SW 1271 (cell line): ENCODE measurements at regions not wholly inside any gene's neighbourhood (a gene's known extent, or its start where the extent isn't known, plus 50 kb on each side); places are given as distances from the start of the nearest gene placed in this dataset.

ENCODE experiments used
- DNase-seq, 2 experiments: peaks; one replicate each; lab custom pipeline; 2025; lab: John Stamatoyannopoulos, UW

DNA sequence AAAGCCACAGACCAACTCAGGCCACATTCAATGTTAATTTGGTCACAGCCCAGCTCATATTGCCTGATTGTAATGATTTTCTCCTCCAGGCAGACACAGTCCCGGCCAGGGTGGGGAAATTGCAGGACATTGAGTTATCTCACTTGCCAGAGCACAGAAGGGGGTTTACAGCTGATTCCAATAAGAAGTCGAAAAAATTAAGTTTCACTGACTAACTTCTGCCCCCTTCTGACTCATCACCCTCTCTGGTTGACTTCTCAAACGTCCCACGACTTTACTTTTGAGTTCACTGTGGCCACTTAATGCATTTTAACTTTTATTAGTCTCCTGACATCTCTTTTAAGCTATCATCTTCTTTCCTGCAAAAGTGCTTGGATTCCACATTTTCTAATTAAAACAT is 321.4 kb upstream of the WWC1 start:
- DNase-seq = no peak

DNA sequence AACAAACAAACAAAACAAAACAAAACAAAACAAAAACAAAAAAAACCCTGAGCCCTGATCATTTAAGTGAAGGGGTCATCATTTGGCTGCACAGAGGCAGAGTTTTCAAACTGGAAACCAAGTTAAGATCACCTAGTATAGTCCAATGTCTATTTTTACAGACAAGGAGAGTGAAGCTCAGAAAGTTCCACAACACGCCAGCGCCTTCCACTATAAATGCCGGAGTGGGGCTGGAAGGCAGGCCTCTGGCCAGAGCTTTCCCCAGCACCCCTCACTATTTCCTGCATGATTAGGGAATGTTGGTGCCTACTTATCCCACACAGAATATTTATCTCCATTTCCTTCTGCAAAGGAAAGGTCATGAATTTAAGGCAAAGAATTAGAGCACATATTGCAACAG is 319.7 kb upstream of the WWC1 start:
- no peak for DNase-seq

DNA sequence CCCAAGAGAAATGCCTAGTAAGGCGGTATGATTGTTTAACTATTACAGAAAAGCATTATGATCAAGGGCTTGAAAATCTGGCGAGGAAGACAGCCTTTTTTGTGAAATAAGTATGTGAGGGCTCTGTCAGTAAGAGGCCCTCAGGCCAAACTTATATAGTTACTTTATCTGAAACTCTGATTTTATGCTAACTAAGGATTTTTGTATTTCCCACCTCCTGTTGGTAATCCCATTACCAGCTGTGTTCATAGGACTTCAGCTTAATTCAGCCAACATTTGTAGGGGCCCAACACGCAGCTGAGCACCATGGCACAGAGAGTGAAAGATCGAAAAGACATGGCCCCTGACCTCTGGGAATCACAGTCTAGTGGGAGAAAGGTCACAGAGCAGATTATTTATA is 318.3 kb upstream of the WWC1 start:
- no peak for DNase-seq

DNA sequence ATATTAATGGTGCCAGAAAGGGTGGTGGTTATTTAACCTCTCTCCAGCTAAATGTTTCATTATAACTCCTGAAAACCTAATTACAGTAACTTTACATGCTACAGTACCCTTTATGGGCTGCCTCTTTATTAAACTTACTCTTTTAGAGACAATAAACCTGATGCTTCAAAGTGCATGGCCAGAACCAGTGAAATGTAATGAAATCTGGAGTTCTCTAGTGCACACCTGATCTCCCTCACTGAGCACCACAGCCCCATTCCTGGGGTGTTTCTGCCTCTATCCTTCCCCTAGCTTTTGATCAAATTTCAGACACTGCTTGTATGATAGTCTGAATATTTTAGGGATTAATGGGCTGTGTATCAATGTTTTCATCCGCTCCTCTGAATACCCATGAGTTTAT is 306.5 kb upstream of the WWC1 start:
- DNase-seq = no peak

DNA sequence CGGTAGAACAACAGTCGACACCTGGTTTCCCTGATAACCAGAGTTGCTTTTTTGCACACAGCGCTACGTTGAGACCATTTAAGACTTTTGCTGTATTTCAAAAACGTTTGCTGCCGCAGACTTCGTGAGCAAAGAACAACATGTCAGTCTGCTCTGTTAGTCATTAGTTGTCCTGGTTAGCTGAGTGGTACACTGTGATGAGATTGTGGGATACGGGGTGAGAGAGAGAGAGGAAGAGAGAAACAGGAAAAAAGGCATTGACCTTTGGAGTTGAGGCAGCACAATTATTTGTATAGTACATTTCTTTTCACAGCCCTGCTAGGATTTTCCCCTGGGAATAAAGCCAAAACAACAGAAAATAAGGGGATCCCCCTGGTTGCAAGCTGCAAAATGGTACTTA is 306.1 kb upstream of the WWC1 start:
- no peak for DNase-seq

DNA sequence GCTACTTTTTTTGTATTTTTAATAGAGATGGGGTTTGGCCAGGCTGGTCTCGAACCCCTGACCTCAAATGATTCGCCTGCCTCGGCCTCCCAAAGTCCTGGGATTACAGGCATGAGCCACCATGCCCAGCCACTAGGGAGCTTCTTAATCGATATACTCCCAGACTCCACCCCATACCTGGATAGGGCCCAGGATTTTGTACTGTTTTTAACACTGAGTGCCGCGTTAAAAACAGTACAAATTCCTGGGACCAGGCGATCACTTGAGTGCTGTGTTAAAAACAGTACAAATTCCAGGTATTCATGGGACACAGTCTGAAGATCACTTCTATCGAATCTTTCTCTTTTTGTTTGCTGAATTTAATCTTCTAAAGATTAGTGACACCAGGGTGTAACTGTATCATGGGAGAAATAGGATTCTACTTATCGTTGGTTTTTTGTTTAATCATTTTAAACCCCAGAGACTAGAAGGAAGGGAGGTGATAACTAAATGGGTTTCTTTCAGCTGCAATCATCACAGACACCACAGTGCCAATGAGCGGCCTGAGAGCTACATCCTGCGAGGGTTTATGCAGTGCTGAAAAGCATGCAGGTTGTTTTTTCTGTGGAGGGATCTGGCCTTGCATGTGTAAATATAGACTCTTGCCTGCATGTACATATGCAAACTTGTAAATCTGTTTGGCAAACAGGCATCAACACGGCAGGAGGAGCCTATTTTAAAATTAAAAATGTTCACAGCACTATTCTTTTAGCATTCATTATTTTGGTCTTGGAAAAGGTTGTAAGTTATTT is 303.8 kb upstream of the WWC1 start:
- no peak for DNase-seq

DNA sequence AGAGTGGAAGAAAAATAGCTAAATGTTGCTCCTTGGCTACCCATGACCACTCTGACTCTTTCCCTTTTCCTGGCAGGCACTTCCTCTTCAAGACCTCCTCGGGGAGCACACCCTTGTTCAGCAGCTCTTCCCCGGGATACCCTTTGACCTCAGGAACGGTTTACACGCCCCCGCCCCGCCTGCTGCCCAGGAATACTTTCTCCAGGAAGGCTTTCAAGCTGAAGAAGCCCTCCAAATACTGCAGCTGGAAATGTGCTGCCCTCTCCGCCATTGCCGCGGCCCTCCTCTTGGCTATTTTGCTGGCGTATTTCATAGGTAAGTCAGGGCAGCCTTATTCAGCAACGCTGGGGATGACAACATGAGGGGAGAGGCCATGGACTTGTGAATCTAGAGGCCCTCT is 298.6 kb upstream of the WWC1 start:
- no peak for DNase-seq

DNA sequence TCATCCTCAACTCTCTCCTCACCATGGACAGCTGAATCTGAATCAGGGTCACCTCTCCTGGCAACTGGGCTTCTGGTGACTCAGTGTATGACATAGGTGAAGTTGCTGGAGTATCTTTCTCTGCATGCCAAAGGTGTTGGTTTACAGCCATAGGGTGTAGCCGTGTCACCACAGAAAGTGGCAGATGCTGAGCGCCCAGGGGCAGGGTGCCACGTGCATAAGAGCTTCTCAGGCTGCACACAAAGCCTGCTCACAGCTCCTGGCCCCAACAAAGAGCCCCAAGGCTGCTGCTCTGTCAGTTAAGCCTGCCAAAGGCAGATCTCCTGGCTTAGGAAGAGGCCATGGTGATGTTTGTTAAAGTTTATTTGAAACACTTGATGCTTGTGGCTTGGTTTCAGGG is 297.7 kb upstream of the WWC1 start:
- DNase-seq = no peak

DNA sequence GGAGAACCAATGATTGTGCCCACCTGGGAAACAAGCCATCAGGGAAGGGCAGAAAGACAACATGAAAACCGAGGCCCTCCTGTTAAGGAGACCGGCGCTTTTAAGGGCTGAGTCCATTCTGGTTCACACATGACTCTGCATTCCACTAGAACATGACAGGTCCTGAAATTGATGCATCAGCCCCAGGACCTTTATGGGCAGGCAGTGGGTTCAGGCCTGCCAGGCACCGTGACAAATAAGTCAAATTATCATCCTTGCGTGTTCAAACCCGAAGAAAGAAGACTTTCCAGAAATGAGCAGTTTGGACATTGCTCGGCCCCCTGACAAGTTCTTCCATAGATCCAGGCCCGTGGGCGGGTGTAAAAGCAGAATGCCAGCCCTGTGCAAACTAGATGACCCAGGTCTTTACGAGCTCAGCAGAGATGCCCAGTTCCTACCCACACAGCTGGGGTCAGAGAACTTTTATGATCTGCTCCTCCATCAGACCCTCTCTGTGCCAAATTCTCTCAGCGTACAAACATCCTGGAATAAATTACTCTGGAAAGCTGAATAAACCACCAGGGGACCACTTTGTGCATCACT is 295.5 kb upstream of the WWC1 start:
- DNase-seq = no peak

DNA sequence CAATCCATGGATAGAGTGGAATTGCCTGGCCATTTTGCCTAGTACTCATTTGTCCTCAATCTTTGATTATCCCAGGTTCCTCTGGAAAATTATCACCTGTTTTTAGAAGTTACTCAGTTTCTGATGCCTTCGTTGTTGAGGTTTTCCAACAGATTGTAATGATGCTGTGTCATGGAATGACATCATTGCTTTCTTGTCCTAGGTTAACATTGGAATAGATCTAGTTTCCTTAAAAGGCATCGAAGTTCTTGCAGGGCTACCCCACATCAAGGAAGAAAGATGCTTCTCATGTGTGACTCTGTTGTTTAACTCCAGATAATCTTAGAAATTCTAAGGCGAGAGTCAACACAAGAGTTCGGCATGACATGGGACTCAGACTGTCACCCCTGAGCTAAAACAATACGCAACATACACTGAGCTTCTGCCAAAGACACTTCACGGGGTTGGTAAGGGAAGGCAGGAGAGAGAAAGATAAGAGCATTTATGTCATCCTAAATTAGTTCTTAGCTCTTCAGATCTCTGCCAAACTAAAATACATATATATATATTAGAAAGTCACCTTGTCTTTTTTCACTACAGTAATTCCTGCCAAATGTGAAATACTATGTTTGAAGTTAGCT is 293.2 kb upstream of the WWC1 start:
- DNase-seq = no peak

DNA sequence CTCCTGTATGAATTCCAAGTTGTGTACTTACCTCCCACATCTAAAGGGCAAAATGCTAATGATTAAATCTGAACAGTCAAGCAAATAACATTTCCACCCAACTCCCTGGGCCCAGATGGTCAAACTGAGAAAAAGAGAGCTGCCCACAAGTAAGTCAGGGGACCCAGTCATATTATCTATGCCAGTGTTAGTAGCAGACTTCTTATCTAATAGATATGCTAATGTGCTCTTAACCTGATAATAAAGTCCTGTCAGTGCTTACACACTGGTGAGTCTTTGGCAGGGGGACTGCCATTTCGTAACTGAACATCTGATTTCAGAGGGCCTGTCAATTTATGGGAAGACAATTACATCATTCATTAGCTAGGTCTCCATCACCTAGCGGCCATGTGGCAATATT is 292.3 kb upstream of the WWC1 start:
- DNase-seq = no peak

DNA sequence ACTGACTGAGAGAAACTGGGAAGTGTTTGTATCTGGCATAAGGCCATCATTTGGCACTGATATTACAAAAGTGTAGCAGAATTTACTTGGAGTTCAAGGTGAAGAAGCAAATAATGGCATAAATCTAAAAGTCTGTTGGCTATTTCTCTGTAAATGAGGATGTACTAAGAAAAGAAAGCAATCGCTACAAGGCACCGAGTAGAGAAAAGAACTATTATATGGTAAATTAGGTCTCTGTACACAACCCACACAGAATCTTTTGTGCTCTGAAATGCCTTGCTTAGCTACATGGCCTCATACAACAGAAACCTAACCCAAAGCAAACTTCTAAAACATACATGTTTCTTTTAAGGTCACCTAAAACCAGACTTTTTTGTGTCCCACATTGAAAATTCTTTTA is 290.1 kb upstream of the WWC1 start:
- DNase-seq = no peak

DNA sequence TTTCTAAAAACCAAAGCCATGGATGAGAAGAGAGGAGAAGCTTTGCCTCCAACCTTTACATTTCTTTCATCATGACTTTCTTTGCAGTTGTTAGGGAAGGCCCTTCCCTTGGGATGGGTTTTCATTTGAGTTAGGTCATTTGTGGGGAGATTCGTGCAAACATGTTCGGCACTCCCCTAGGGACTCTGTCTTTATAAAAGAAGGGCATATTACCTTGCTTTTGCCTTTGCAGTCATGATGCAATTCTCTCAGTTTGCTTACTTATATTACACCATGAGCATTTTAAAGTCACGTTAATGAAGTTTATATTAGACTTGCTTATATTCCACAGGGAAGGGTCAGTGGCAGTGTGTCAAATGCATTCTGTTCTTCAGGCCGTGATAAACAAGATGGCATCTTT is 289.3 kb upstream of the WWC1 start:
- no peak for DNase-seq

DNA sequence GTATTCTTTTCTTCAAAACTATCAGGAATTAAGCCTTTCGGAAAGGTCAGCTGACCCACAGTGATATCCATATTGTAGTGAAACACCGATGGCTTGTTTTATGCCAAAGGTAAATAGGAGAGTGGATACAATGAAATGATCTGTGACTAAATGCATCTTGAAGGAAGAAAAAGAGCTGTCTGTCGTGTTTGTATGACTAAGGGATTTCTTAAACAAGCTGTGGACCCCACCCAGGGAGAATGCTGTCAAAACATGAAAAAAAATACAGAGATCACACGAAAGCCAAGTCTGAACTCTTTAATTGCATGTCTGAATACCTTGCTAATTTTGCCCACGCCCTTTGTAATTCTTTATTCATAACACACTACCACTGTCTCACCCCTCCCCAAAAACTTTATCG is 286.4 kb upstream of the WWC1 start:
- DNase-seq = no peak

DNA sequence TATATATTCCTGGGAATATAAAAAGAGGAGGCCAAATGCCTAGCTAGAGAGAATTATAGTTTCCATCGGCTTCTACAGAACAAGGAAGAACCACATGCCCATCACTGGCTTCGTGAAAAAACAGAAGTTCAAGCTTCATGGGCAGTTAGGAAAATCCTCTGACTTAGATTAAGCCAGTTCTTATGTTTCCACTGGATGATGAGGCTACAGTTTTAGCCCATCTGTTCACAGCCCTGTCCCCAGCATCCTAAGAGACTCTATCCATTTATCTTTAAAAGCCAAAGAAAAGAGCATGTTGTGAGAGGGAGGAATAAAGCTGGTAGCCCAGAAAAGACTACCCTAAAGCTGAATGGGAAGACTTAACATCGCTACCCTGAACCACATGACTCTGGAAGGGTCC is 285.5 kb upstream of the WWC1 start:
- DNase-seq = no peak

DNA sequence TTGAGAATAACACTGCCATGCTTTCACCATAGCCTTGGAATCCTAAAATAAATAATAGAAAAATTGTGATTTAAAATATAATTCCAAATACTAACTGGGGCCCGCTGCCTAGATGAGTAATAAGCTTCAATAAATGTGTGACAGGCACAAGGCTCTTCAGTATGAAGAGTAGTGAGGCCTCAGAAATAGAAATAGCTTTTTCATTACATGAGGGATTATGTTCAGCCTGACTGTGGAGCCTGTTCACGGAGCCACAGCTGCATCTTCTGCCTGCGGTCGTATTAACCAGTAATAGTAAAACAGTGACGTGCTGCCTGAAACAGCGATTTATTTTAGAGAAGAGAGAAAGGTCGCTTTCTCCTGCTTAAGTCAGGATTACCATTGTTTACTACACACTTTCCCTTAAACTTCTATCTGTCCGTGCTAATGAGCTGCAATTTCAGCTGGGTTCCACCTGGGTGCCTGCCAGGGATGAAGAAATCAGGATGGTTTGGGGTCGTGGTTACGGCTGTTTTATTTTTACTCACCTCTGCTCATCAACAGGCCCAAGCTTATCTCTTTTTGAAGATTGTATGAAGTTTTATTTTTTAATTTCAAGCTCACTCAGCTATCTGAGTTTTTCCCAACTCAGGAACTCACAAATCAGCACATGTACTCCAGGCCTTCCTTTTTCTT is 284.9 kb upstream of the WWC1 start:
- DNase-seq = no peak

DNA sequence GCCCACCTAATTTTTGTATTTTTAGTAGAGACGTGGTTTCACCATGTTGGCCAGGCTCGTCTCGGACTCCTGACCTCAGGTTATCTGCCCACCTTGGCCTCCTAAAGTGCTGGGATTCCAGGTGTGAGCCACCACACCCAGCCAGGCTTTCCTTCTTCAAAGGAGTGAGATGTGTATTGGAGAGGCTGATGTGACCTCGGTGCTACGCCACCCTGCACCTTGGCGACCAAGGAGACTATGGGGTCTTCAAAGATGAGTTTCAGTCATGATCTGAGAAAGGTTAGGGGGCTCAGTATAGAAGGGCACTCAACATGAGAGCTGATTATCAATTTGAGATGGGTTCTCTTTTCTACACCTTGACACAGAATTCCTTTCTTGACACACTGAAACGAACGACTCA is 284.2 kb upstream of the WWC1 start:
- DNase-seq = no peak

DNA sequence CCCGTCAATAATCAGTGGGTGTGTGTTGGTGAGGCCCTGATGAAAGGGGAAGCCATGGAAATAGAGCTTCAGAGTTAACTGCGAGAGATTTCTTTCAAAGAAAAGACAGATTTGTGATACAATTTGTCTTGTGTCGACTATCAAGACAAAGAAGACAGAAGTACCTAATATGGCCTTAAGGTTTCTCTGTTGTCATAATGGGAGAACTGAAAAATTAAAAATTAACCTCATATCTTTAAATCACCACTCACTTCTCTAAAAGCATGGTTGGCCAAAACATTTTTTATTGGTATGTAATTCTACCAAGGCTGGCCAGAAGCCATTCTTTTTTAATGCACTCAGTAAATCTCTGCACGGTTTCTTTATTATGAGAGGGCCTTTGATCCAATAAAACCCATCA is 282.9 kb upstream of the WWC1 start:
- DNase-seq = no peak

DNA sequence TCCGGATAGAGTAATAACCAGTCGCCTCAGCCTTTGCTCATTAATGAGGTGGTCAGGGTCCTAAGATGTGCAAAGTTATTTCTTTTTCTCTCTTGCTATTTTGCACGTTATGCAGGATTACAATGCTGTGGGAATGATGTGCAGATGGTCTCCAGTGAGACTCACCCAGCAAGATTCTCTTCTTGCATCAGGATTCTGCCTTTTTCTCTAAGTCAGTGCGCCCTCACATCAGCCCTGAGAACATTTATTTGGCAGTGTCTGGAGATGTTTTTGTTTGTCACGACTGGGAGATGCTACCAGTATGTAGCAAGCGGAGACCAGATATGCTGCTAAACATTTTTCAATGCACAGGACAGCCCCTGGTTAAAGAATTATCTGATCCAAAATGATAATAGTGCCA is 280.3 kb upstream of the WWC1 start:
- no peak for DNase-seq

DNA sequence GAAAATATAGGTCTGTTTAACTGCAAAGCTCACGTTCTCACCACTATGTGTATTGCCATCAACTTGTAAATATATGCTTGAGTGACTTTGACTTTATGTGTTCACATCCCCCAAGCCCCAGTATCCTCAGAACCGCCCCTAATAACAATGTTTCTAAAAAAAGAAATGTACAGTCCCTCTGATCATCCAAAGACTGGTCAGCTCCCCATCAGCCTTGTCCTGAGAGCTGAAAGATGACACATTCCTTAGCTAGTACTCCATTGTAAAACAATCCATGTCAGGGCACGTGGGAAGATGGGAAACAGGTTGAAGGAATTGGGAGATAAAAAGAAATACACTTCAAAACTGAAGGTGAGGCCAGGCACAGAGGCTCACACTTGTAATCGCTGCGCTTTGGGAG is 279.4 kb upstream of the WWC1 start:
- no peak for DNase-seq

DNA sequence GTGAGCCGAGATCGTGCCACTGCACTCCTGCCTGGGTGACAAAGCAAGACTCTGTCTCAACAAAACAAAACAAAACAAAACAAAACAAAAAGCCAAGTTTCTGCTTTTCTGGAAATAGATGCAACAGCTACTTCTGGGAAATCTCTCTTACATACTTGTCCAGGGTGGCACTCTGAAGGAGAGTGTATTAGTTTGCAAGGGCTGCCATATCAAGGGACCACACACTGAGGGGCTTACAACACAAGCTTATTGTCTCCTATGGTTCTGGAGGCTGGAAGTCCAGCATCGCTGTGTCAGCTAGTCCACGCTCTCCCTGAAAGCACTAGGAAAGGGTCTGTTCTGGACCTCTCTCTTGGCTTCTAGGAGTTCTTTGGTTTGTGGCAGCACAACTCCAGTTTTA is 277.9 kb upstream of the WWC1 start:
- no peak for DNase-seq

DNA sequence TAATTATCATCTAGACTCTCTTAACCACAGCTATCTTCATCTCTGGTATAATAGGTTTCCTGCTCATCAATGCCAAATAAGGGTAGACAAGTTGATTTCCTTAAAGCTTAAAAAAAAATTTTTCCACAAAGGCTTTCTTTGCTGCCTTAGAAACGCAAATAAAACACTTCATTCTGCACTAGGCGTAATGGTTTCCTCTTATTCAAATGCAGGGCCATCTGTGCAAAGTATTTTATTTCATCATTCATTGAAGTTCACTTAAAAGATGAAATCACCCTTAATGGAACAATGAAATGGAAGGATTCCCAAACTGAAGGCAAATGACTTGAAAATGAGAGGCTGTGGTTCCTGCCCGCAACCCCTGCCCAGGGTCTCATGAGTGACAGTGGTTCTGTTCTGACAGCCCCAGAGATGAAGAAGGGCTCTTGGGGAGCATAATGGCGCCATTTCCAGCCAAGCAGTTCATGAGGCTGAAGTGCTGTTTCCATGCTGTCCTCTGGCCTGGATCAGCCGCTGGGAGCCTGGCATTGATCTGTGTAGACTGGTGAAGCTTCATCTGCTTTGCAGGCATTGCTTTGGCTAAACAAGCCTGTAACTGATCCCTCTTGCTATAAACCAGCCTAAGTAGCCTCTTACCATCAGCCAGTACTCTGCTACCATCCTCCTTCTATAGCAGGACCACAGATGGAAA is 276.9 kb upstream of the WWC1 start:
- DNase-seq = no peak

DNA sequence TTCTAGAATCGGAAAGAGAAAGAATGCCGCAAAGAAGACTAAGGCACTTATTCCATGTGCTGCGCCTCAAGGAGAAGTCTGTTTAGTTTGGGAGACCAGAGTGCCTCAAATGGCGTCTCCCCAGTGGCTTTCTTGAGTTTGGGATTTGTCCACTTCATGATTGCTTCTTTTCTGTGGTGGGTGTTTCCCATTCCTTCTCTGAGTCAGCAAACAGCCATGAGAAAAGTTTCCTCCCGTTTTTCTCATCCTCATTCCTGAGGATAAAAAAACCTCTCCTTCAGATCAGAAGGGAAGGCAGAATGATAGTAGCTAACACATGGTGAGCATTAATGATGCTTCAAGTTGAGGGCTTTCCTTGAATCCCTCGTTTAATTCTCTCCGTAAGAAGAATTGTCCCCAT is 275.9 kb upstream of the WWC1 start:
- no peak for DNase-seq
